ENCODE measurements at regions not wholly inside any gene's neighbourhood (a gene's known extent, or its start where the extent isn't known, plus 50 kb on each side); places are given as distances from the start of the nearest gene placed in this dataset.

- DNase-seq: no peak
Measured at GRCh38 chr2:106041150-106041549, 153.0 kb downstream of the UXS1 start.

GRCh38 chr2:106039634-106040315 is 154.3 kb downstream of the UXS1 start:
- no peak for DNase-seq

DNA sequence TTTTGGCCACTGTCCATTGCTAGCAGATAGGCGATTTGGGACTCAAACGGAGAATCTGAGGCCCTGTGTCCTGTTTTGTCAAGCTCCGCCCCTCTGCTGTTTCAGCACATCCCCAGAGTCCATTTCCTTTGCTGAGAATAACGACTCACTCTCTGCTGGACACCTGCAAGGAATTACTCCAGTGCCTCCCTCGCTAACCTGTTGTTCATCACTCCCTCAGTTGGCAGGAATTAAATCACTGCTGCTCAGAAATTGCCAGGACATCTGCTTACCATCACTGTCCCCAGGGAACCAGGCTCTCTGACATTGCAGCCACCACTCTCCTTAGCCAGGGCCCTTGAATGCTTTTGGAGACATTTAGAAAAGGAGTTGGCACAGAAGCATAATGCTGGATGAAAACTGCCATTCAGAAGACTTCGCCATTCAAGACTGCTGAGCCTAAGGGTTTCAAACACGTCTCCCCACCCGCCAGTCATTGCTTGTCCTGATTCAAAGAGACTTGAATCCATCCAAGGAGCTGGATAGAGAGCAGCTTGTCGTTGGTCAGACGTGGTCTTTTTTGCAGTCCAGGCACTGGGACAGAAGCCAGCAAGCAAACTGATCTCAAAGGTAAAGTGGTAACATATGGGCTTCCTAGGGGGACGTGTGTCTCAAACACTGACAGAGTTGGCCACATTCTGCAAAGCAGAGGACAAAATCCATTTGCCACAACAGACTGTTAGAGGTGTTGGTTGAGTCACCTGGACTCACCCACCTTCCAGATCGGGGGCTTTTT is 155.3 kb downstream of the UXS1 start:
- DNase-seq: no peak

- no peak for DNase-seq
Measured at GRCh38 chr2:106037932-106038331, 156.2 kb downstream of the UXS1 start.

GRCh38 chr2:106037262-106037661 is 156.8 kb downstream of the UXS1 start:
- no peak for DNase-seq

GRCh38 chr2:106034325-106034724 is 159.8 kb downstream of the UXS1 start:
- DNase-seq: no peak

DNA sequence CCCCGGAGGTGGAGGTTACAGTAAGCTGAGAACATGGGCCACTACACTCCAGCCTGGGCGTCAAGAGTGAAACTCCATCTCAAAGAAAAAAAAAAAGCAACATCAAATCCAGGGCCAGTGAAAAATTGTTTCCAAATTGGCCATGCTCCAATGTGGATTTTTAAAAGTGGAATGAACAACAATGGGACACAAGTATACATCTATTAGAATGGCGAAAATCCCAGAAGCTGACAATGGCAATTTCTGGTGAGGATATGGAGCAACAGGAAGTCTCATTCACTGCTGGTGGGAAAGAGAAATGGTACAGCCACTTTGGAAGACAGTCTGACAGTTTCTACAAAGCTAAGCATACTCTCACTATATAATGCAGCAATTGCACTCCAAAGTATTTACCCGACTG is 161.4 kb downstream of the UXS1 start:
- no peak for DNase-seq

- peak; percentile 88 for DNase-seq
Measured at GRCh38 chr2:106030287-106031268, 163.5 kb downstream of the UXS1 start.

DNA sequence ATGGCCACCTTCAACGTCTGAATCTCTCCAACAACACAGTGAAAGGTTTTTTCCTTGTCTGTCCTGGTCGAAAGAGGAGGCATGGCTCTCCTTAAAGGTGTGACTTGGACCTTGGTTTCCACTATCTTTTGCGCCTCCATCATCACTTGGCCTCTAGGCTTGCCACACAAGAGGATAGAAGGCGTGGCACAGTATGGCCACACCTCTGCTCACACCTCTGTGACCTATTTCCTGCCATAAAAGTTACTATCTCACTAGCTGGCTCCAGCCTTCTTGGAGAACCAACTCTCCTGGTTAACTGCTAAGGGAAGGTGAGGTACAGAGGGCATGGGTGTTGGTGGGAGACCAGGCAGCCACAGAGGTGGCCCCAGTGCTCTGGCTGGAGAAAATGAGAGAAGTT is 165.9 kb downstream of the UXS1 start:
- no peak for DNase-seq

DNA sequence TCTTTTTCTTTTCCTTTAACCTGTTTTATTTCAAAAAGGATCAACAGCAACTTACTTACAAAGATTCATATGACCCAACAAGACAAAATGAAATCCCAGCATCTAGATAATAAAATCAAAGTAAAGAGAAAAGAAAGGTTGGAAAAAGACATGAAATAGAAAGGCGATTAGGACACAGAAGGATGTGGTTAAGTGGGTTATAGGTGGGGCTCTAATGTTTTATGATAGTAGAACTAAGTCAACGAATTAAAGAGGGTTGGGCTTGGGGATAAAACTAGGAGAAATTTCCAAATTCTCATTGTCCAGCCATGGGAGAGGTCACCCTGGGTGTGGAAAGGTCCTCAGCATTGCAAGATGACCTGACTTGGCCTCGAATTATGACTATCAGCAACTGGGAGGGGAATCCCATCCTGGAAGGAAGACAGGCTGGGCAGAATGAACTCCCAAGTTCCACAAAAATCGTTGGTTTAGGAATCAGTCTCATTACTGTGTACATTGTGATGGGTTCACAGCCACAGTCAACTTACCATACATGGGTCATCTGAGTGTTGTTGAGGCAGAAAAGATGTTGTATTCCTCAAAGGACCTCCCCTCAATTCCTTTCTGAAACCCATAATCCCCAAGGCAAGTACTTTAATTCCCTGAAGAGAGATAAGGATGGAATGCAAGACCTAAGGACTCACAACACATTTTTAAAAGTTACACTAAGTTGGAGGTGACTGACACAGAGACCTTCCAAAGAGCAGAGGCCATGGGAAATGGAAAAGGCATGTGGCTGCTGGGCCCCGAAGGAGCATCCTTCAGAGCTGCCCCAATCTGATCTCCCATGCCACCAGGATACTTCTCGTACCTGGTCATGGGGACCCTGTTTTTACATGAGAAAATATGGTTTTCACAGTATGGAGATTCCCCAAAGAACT is 167.6 kb downstream of the UXS1 start:
- DNase-seq: no peak

DNA sequence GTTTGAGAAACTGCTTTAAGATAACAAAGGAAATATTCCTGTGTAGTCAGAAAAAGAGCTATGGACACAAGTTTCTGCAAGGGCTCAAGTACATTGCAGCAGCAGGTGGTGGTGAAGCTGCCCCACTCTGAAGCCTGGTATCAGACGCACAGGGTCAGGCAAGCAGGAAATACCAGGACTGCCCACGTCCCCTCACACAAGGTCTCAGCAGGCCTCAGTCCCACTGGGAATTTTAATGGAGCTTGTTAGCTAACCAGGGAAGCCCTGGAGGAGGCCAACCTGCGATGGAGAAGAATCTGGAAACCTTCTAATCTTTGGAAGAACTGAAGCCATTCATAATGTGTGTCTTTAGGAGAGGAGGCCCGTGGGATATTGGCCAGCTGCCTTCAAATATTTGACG is 168.3 kb downstream of the UXS1 start:
- no peak for DNase-seq

GRCh38 chr2:106021662-106022028 is 172.5 kb downstream of the UXS1 start:
- DNase-seq: peak; percentile 33

- peak; percentile 78 for DNase-seq
Measured at GRCh38 chr2:106020821-106021661, 173.1 kb downstream of the UXS1 start.

GRCh38 chr2:106020032-106020431 is 174.1 kb downstream of the UXS1 start:
- DNase-seq: peak; percentile 65

DNA sequence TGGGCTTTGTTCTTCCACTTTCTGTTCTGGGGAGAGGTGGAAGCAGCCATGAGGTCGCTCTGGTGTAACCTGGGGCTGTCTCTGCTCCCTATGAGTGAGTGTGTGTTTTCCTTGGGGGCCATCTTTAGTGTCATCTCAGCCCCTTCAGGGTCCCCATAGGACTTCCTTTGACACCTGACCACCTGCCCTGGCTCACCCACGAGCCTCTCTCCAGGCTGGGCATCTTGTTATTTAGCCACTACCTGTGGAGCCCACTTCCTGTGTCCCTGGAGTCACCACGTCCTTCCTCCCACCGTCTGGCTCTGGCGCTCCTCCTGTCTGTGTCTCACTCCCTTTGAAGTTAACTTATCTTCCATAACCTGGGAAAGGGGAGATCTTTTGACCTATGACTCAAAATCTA is 176.0 kb downstream of the UXS1 start:
- no peak for DNase-seq

DNA sequence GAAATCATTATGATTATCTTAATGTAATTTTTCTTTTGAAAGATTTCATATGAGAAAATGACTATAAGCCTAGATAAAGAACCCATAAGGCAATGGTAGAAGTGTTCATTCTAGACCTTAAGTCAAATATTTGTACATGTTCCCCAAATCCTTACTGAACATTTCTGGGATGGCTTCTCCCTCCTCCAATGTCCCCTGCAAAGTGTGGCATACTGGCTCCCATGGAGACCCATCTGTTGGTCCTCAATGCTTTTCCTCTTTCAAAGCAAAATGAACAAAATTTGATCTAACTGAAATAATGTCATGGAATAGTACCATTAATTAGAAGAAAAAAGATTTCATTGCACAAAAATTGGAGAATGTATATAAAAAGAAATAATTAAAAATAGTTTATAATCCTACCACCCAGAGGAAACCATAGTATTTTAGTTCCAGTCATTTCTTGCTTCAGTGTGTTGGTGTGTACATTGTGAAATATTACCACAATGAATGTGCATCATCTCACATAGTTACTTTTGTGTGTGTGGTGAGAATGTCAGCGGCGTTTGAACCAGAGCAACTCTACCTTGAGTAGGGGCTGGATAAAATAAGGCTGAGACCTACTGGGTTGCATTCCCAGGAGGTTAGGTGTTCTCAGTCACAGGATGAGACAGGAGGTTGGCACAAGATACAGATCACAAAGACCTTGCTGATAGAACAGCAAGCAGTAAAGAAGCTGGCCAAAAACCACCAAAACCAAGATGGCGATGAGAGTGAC is 181.3 kb downstream of the UXS1 start:
- no peak for DNase-seq

DNA sequence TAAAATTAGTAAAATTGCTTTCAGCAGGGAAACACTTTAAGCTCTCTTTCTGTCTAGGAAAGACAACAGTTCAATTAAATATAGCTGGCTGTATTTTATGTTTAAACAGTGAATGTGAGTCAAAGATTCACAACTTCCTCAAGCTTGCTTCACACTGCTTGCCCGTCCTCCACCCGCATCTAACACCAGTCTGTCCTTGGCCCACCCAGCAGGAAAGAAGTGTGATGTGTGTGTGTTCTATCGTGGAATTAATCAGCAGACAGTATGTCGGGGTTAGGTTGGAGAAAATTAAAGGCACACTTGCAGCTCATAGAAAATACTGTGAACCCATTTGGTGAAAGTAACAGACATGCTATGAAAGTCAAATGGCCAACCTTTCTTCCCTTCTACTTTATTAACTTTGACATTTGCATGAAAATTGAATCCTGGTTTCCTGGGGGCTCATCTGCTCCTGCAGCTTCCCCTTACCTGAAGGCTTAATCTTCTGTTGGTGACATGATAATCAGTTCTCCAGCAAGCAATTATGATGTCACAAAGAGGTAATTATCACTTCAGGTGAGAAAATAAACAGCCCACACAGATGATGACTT is 182.0 kb downstream of the UXS1 start:
- DNase-seq: no peak

DNA sequence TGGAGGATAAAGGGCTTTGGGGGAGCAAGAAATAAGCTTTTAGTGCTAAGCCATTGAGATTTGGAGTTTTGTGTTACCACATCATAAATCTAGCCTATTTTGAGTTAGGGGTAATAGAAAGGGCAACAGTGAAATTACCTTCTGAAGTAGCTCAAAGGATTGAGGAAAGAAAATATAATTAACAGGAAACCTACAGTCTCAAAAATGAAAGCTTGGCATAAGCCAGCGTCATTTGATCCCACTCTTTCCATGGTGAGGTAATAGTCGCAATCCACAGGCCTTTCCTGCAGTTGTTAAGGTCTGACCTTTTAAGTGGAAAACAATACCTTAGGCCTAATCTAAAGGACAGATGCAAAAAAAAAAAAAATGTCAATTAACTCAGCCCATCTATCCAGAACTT is 182.7 kb downstream of the UXS1 start:
- DNase-seq: peak; percentile 68

- DNase-seq: no peak
Measured at GRCh38 chr2:106010818-106011355, 183.2 kb downstream of the UXS1 start.

- DNase-seq: no peak
Measured at GRCh38 chr2:106009096-106009495, 185.0 kb downstream of the UXS1 start.

All from right hindlimb (tissue), 1 donor.